ENCODE measurements at regions not wholly inside any gene's neighbourhood (a gene's known extent, or its start where the extent isn't known, plus 50 kb on each side); places are given as distances from the start of the nearest gene placed in this dataset.
"Not testable (repeated sequence)": the region's sequence is repeated elsewhere in the genome, so short reads cannot be mapped to it uniquely, and the experiment has no call there.

DNA sequence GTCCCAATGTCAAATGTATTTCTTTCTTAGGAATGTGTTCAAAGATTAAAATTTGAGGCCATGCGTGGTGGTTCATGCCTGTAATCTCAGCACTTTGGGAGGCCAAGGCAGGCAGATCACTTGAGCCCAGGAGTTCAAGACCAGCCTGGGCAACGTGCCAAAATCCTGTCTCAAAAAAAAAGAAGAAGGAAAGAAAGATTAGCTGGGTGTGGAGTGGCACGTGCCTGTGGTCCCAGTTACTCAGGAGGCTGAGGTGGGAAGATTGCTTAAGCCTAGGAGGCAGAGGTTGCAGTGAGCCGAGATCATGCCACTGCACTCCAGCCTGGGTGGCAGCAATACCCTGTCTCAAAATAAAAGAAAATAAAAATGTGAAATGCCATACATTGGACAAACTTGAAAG lies 117.5 kb upstream of the SPATA31C2 start:
- TF ChIP-seq, protein P1, sequence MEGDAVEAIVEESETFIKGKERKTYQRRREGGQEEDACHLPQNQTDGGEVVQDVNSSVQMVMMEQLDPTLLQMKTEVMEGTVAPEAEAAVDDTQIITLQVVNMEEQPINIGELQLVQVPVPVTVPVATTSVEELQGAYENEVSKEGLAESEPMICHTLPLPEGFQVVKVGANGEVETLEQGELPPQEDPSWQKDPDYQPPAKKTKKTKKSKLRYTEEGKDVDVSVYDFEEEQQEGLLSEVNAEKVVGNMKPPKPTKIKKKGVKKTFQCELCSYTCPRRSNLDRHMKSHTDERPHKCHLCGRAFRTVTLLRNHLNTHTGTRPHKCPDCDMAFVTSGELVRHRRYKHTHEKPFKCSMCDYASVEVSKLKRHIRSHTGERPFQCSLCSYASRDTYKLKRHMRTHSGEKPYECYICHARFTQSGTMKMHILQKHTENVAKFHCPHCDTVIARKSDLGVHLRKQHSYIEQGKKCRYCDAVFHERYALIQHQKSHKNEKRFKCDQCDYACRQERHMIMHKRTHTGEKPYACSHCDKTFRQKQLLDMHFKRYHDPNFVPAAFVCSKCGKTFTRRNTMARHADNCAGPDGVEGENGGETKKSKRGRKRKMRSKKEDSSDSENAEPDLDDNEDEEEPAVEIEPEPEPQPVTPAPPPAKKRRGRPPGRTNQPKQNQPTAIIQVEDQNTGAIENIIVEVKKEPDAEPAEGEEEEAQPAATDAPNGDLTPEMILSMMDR (IDR thresholded peaks at IDR 0.05): not testable (repeated sequence)
- not testable (repeated sequence) for TF ChIP-seq POLR2A, EP300 (IDR thresholded peaks at IDR 0.05)
- peak in 1 of 2 donors; percentile 26 for TF ChIP-seq POLR2AphosphoS5 (IDR thresholded peaks at IDR 0.05)
